GM10266 (cell line): ENCODE measurements at regions not wholly inside any gene's neighbourhood (a gene's known extent, or its start where the extent isn't known, plus 50 kb on each side); places are given as distances from the start of the nearest gene placed in this dataset.

Source experiments
- DNase-seq: peaks from one replicate; pipeline ENCODE4 v3.0.0; 2012; ENCODE audit errors: extremely low spot score
- CTCF ChIP-seq: IDR thresholded peaks from 2 replicates; pipeline ENCODE4 v1.5.1; 2012; ENCODE audit warnings: mild to moderate bottlenecking, low read depth; ENCODE audit not compliant: control insufficient read depth, insufficient read depth; ENCODE audit errors: missing control alignments

GRCh38 chr1:213394837-213395236 lies 343.8 kb downstream of the RPS6KC1 start:
- no peak for DNase-seq
- no peak for TF ChIP-seq CTCF

DNA sequence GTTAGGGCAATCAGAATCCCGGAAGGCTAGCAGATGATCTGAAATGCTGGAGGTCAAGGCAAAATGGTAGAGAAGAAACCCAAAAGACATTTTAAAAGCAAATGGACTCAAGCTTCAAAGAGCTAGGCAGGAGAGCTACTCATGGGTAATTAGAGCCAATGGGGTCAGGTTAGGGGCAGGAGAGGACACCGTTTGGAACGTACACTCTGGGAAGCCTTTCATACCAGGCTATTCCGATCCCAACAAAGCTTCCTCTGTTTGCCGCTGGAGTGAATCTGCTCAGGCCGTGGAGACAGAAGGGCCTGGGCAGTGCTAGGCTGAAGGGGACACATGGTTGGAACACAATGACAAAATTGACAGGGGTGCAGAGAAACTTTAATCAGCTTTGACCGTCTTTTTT lies 346.6 kb downstream of the RPS6KC1 start:
- DNase-seq = no peak
- no peak for TF ChIP-seq CTCF

GRCh38 chr1:213399695-213400094 lies 348.7 kb downstream of the RPS6KC1 start:
- no peak for TF ChIP-seq CTCF
- DNase-seq = no peak

DNA sequence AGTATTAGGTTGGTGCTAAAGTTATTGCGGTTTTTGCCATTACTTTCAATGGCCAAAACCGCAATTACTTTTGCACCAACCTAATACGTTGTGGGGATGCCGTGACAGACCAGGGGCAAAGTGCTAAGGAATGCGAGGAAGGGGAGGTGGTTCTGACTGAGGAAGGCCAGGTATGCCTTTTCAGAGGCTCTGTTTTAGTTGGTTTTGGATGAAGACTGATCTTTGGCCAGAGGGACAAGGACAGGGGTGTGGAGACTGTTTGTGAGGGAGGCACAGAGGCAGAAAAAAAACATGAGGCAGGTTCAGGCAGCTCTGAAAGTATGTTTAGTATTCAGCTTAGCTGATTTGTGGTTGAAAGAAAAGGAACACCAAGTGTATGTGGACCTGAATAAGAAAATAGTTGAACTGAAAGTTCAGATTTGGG lies 358.2 kb downstream of the RPS6KC1 start:
- no peak for DNase-seq
- TF ChIP-seq CTCF = no peak

DNA sequence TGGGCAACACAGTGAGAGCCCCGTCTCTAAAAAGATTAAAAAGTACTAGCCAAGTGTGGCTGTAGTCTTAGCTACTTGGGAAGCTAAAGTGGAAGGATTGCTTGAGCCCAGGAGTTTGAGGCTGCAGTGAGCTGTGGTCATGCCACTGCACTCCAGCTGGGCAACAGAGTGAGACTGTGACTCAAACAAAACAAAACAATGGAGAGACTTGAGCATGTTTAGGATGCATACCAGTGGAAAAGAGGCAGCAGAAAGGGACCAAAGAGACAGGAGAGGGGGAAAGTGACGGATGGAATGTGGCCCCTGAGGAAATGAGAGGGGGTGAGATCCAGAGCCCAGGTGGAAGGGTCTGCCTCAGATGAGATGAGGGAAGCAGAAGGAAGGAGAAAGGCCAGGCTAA lies 358.9 kb downstream of the RPS6KC1 start:
- TF ChIP-seq CTCF = no peak
- no peak for DNase-seq

- no peak for TF ChIP-seq CTCF
- DNase-seq = no peak
These were observed 363.3 kb downstream of the RPS6KC1 start for GRCh38 chr1:213414346-213414745.

GRCh38 chr1:213414911-213415310 lies 363.9 kb downstream of the RPS6KC1 start:
- no peak for DNase-seq
- TF ChIP-seq CTCF = no peak
